Adrenal gland (tissue), 5 donors: ENCODE measurements at regions not wholly inside any gene's neighbourhood (a gene's known extent, or its start where the extent isn't known, plus 50 kb on each side); places are given as distances from the start of the nearest gene placed in this dataset.

Experiments used
- POLR2A ChIP-seq, 2 donors: fragments of 450-650 bp; IDR thresholded peaks; one replicate each; pipeline ENCODE4 v1.6.1; 2017; ENCODE audit warnings: antibody characterized with exemption in 2 of 2, mild to moderate bottlenecking in 2 of 2, moderate library complexity in 1 of 2
- TF ChIP-seq, protein P1 (sequence below), 6 experiments: fragments of 450-650 bp in 4 of 6; fragments of 200-600 bp in 2 of 6; sonication (generic) in 1 of 6; IDR thresholded peaks; 1 replicate in 5 of 6; 2 replicates in 1 of 6; pipeline versions ENCODE4 v1.5.1 to v1.8.0; 2016 to 2021; ENCODE audit warnings: antibody characterized with exemption in 6 of 6, mild to moderate bottlenecking in 2 of 6, moderate library complexity in 1 of 6
- donor health status: DM: no; HTN: no; CAD: no.

DNA sequence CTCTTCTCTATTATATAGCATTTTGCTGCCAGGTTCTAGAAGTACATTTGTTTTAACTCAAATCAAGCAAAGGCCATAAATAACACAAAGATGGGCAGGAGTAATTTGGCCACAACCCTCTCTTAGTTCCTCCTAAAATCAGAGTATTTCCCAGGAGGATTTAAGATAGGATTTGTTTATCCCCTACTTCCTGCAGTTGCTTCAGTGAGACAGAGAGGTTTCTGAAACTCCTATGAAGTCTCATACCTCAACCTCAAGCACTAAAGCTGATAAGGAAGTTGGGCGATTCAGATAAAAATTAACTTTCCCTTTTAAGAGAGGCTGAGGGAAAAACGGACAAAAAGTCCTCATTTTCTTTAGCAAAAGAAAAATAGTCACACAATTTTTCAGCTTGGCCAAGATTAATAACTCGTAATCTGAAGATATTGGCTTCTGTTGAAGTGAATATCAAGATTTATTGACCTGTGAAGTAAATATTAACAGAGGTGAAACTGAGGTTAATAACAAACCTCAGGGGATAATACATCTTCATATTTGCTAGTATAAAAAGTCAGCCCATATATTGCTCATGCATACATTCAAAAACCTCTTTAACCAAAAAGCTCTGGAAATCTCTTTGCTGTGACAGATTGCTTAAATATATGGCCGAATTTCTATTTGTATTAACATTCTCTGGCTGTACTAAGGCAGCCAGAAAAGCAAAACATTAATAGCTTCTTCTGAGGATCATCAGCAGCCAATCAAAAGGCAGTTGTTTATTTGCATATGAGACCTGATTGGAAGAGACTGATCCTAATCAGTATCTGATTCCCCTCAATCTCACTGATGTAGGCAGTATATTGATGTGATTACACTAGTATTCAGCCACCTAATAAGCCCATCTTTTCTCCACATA lies 90.6 kb upstream of the GADL1 start:
- TF ChIP-seq, protein P1, sequence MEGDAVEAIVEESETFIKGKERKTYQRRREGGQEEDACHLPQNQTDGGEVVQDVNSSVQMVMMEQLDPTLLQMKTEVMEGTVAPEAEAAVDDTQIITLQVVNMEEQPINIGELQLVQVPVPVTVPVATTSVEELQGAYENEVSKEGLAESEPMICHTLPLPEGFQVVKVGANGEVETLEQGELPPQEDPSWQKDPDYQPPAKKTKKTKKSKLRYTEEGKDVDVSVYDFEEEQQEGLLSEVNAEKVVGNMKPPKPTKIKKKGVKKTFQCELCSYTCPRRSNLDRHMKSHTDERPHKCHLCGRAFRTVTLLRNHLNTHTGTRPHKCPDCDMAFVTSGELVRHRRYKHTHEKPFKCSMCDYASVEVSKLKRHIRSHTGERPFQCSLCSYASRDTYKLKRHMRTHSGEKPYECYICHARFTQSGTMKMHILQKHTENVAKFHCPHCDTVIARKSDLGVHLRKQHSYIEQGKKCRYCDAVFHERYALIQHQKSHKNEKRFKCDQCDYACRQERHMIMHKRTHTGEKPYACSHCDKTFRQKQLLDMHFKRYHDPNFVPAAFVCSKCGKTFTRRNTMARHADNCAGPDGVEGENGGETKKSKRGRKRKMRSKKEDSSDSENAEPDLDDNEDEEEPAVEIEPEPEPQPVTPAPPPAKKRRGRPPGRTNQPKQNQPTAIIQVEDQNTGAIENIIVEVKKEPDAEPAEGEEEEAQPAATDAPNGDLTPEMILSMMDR (IDR thresholded peaks at IDR 0.05): no peak
- TF ChIP-seq POLR2A (IDR thresholded peaks at IDR 0.05): no peak
